ENCODE measurements at regions not wholly inside any gene's neighbourhood (a gene's known extent, or its start where the extent isn't known, plus 50 kb on each side); places are given as distances from the start of the nearest gene placed in this dataset.

- TF ChIP-seq CTCF (IDR thresholded peaks at IDR 0.05) (no peak), POLR2A (IDR thresholded peaks at IDR 0.05) (no peak)
Measured at GRCh38 chrX:140563893-140564292, 59.0 kb upstream of the SOX3 start.
